ENCODE measurements at regions not wholly inside any gene's neighbourhood (a gene's known extent, or its start where the extent isn't known, plus 50 kb on each side); places are given as distances from the start of the nearest gene placed in this dataset.
"Not testable (repeated sequence)": the region's sequence is repeated elsewhere in the genome, so short reads cannot be mapped to it uniquely, and the experiment has no call there.

DNA sequence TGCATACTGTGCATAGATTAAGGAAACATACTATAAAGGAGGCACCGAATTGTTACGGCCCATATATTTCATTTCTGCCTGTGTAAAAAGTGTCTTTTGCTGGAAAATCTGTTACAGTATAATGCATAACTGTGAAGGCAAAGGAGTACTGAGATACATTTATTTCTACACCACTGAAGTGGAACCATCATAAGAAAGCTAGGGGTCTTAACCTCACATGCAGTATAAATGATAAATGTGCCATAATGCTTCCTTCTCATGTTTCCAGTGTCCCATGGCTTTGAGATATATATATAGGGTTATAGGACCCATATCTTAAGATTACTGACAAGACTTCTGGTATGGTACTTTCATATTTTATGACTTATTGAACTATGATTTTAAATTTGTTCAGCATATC is 713.8 kb upstream of the PABPC4L start:
- no peak for DNase-seq
- no peaks in the 10 kb centered on the region for H3K9me3 ChIP-seq
- H3K4me3 ChIP-seq: no peak overlapping the region
- intact Hi-C loops (cut with DNase I; ENCODE audit: low total_unique reads): no loop called here
- H3K27ac ChIP-seq: no peak overlapping the region
- TF ChIP-seq POLR2AphosphoS5 (IDR thresholded peaks at IDR 0.05) (no peak), POLR2A (IDR thresholded peaks at IDR 0.05) (no peak)
- TF ChIP-seq, protein P1, sequence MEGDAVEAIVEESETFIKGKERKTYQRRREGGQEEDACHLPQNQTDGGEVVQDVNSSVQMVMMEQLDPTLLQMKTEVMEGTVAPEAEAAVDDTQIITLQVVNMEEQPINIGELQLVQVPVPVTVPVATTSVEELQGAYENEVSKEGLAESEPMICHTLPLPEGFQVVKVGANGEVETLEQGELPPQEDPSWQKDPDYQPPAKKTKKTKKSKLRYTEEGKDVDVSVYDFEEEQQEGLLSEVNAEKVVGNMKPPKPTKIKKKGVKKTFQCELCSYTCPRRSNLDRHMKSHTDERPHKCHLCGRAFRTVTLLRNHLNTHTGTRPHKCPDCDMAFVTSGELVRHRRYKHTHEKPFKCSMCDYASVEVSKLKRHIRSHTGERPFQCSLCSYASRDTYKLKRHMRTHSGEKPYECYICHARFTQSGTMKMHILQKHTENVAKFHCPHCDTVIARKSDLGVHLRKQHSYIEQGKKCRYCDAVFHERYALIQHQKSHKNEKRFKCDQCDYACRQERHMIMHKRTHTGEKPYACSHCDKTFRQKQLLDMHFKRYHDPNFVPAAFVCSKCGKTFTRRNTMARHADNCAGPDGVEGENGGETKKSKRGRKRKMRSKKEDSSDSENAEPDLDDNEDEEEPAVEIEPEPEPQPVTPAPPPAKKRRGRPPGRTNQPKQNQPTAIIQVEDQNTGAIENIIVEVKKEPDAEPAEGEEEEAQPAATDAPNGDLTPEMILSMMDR (IDR thresholded peaks at IDR 0.05 in 8 of 11, conservative IDR thresholded peaks at IDR 0.05 in 3 of 11): no peak
- 92 to 98% (median 94%) methylated on average over 2 of the region's 2 CpGs for WGBS, 5 donors
- H3K36me3 ChIP-seq: no peaks in the 10 kb centered on the region
- H3K4me1 ChIP-seq: no peaks in the 10 kb centered on the region
- no peaks in the 10 kb centered on the region for H3K27me3 ChIP-seq (replicated peaks in 1 of 7)

DNA sequence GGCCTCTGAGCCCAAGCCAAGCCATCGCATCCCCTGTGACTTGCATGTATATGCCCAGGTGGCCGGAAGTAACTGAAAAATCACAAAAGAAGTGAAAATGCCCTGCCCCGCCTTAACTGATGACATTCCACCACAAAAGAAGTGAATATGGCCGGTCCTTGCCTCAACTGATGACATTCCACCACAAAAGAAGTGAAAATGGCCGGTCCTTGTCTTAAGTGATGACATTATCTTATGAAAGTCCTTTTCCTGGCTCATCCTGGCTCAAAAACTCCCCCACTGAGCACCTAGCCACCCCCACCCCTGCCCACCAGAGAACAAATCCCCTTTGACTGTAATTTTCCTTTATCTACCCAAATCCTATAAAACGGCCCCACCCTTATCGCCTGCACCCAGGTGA is 712.7 kb upstream of the PABPC4L start:
- H3K4me1 ChIP-seq; H3K27me3 ChIP-seq (replicated peaks in 1 of 7); intact Hi-C loops (cut with DNase I; ENCODE audit: low total_unique reads); H3K27ac ChIP-seq; H3K36me3 ChIP-seq; DNase-seq; H3K4me3 ChIP-seq; H3K9me3 ChIP-seq: not testable (repeated sequence)
- WGBS, 5 donors: 70 to 86% (median 82%) methylated on average over 7 of the region's 7 CpGs

DNA sequence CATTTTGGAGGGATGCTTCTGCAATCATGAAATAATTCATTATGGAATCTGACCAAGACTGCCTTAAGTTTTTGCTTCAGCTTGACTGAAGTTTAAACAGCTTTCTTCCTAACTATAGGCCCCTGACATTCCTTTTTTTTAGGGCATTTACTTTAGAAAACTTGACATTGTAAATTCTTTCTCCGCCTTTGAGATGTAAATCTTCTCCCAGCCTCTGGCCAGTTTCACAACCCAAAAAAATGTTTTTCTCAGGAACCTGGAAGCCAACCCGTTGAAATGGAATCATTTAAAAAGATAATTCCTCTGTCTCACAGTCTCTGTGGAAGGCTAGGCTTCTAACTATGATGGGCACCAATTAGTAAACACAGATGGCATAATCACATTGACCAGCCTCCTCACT is 710.4 kb upstream of the PABPC4L start:
- TF ChIP-seq POLR2AphosphoS5 (IDR thresholded peaks at IDR 0.05) (no peak), POLR2A (IDR thresholded peaks at IDR 0.05) (no peak)
- TF ChIP-seq, protein P1 (IDR thresholded peaks at IDR 0.05 in 8 of 11, conservative IDR thresholded peaks at IDR 0.05 in 3 of 11): no peak
- Histone ChIP-seq H3K4me3 (no peak overlapping the region), H3K9me3 (no peaks in the 10 kb centered on the region), H3K4me1 (no peaks in the 10 kb centered on the region), H3K36me3 (no peaks in the 10 kb centered on the region), H3K27ac (no peak overlapping the region), H3K27me3 (replicated peaks in 1 of 7) (no peaks in the 10 kb centered on the region)
- intact Hi-C loops (cut with DNase I; ENCODE audit: low total_unique reads): no loop called here
- DNase-seq: no peak
- WGBS, 5 donors: 45 to 60% (median 56%) methylated on average over 2 of the region's 2 CpGs

DNA sequence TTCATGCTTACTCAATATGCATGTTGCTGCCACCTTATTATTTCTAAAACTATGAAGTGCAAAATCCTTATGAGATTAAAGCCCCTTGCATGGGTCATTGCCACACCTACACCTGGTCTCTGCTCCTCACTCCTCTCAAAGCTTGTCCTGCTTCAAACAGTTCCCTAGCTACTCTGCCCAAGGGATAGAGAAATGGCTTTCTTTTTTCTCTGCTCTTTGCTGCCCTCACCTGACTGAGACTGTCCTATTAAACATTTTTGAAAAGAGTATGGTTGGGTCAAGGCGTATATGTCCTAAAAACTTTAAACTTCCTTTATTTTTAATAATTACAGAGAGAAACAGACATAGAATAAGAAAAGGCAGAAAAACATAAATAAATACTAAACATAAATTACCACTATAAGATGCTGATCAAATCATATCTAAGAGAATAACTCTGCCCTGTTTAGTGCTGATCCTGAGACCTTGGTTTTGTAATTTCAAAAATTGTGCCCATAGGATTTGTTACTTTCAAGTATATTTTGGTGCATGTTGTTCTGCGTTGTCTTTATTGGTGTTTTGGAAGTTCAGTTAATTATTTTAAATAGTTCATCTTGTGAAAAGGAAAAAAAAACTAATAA is 704.9 kb upstream of the PABPC4L start:
- 58 to 73% (median 62%) methylated on average over 2 of the region's 2 CpGs for WGBS, 5 donors
- intact Hi-C loops (cut with DNase I; ENCODE audit: low total_unique reads): no loop called here
- TF ChIP-seq POLR2A (IDR thresholded peaks at IDR 0.05): no peak
- TF ChIP-seq, protein P1 (IDR thresholded peaks at IDR 0.05 in 8 of 11, conservative IDR thresholded peaks at IDR 0.05 in 3 of 11): peak in 1 of 11 experiments; percentile 25
- no peak for TF ChIP-seq POLR2AphosphoS5 (IDR thresholded peaks at IDR 0.05)
- Histone ChIP-seq H3K27me3 (replicated peaks in 1 of 7) (no peaks in the 10 kb centered on the region), H3K4me3 (no peak overlapping the region), H3K36me3 (no peaks in the 10 kb centered on the region), H3K27ac (no peak overlapping the region), H3K9me3 (no peaks in the 10 kb centered on the region), H3K4me1 (no peaks in the 10 kb centered on the region)
- no peak for DNase-seq

DNA sequence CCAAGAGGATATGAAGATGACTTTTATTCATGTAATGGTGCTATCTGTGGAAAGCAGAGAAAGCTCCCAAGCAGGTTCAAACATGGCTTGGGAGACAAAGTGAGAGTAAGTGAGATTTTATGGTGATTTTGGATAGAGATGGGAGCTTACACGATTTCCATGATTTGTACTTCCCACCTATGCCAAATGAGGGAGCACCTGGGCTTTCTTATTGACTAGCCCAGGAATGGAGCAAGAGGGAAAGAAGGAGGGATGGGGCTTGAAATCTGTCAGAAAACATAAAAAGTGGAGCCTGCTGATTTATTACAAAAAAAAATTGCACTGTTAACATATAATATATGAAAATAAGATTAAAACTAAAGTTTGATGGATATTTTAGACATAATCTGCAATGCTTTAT is 703.5 kb upstream of the PABPC4L start:
- H3K9me3 ChIP-seq: no peaks in the 10 kb centered on the region
- 67 to 86% (median 81%) methylated on average over 1 of the region's 1 CpG for WGBS, 5 donors
- TF ChIP-seq, protein P1 (IDR thresholded peaks at IDR 0.05 in 8 of 11, conservative IDR thresholded peaks at IDR 0.05 in 3 of 11): no peak
- no peak for TF ChIP-seq POLR2AphosphoS5 (IDR thresholded peaks at IDR 0.05)
- TF ChIP-seq POLR2A (IDR thresholded peaks at IDR 0.05): no peak
- no peak for DNase-seq
- no peaks in the 10 kb centered on the region for H3K4me1 ChIP-seq
- no peaks in the 10 kb centered on the region for H3K27me3 ChIP-seq (replicated peaks in 1 of 7)
- no peaks in the 10 kb centered on the region for H3K36me3 ChIP-seq
- no peak overlapping the region for H3K27ac ChIP-seq
- intact Hi-C loops (cut with DNase I; ENCODE audit: low total_unique reads): no loop called here
- no peak overlapping the region for H3K4me3 ChIP-seq
